GM21526 (cell line): ENCODE measurements at regions not wholly inside any gene's neighbourhood (a gene's known extent, or its start where the extent isn't known, plus 50 kb on each side); places are given as distances from the start of the nearest gene placed in this dataset.

Experiments
- ATAC-seq: cut with Tn5 transposase; IDR thresholded peaks from one replicate; pipeline ENCODE4 v1.9.1; 2021; ENCODE audit warnings: moderate library complexity; ENCODE audit not compliant: unreplicated experiment, low FRiP score

DNA sequence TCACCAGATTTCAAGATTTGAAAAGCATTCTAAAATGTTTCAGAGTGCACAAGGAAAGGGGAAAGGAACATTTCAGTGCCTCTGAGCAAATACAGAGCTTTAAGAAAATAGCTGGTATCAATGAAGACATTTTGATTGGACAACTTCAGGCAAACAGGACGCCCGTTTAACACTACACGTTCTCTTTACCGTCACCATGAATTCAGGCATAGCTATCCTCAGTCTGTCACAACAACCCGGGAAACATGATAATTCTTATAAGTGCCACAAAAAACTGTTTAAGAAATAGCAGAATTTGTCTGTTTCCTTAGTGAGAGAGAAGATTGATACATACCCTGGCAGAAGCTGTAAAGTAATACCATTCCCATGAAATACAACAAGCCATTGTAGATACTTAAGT is 392.4 kb upstream of the PDE4D start:
- ATAC-seq = no peak

DNA sequence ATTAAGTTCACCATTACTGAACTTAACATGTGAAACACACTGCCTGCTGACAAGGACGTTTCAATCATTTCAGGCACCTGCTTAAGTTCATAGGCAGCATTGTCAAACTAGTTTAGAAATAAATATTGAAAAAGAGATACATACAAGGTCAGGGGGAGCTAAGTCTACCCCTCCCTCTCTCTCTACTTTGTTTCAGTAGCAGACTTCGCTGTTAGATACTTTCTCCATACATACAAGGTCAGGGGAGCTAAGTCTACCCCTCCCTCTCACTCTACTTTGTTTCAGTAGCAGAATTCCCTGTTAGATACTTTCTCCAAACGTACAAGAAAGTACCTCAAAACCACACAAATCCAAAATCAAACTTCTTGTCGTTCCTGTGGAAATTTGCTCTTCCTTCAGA is 387.4 kb upstream of the PDE4D start:
- no peak for ATAC-seq

DNA sequence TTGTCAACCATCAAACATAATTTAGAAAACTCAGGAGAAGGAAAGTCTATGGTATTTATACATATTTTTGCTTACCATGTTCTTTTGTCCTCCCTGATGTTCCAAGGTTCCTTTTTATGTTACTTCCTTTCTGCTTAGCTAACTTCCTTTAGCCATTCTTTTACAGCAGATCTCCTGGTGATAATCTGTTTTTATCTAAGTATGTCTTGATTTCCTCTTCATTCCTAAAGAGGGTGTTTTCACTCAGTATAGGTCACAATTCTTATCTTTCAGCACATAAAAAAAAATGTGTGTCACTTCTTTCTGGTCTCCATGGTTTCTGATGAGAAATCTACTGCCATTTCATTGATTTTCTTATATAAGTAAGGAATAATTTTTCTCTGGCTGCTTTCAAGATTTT is 384.4 kb upstream of the PDE4D start:
- no peak for ATAC-seq

DNA sequence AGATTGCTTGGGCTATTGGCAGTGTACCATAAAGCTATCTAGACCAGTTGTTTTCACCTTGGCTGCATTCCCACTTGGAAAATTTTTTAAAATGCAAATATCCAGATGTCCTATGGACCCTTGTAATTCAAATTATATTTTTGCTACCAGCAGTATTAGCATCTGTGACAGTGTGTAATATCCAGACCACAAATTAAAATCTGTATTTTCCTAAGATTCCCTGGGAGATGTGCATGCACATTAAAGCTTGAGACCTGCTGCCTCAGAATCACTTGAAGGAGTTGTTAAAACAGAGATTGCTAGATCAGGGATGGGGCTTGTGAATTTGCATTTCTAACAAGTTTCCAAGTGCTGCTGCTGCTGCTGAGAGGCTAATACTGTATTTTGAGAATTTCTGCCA is 381.2 kb upstream of the PDE4D start:
- ATAC-seq = no peak

DNA sequence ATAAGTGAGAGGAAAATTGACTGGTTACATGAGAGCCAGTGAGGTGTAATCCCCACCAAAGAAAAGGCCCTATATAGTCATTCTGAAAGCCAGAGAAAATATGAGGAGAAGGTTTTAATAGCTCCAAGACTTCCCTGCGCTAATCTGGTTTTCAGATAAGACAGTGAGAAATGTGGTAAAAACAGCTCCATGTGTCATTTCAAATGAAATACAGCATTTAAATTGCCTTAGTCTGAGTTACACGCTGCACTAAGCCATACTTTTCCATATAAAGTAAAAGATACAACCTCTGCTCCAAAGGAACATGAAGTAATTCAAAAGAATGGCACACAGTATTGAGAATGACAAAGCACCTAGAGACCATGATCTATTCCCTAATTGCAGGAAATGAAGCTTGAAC is 378.0 kb upstream of the PDE4D start:
- no peak for ATAC-seq

DNA sequence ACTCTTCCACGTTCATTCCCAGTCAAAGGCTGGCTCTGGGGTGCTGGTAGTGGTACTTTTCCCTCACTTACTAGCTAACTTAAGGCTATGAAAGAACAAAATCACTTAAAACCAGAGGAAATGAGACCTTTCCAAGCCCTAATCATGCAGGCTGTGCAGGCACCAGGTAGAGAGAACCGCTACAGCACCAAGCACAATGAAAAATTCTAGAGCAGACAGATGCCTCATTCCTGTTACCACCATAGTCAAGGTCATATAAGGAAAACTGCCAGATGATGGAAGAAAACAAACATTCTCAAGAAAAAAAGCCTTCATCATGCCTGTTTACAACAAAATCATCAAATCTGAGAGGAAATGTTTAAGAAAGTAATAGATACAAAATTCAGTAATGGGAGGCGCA is 374.4 kb upstream of the PDE4D start:
- no peak for ATAC-seq

DNA sequence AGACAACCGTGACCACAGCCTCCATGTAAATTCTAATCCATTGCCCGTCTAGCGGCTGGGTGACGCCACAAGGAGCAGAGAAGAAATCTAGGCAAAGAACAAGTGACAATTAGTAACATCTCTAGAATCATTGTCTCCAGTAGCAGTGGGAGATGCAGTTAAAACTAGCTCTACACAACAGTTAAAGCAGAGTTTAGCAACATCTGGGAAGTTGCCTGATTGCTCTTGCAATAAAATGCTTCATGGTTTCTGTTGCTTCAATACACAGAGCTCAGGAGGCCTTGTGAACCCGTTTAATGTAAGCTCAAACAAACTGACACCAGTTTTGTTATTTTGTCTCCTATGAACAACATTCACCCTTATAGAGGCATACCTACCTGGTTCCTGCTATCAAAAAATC is 369.8 kb upstream of the PDE4D start:
- no peak for ATAC-seq

DNA sequence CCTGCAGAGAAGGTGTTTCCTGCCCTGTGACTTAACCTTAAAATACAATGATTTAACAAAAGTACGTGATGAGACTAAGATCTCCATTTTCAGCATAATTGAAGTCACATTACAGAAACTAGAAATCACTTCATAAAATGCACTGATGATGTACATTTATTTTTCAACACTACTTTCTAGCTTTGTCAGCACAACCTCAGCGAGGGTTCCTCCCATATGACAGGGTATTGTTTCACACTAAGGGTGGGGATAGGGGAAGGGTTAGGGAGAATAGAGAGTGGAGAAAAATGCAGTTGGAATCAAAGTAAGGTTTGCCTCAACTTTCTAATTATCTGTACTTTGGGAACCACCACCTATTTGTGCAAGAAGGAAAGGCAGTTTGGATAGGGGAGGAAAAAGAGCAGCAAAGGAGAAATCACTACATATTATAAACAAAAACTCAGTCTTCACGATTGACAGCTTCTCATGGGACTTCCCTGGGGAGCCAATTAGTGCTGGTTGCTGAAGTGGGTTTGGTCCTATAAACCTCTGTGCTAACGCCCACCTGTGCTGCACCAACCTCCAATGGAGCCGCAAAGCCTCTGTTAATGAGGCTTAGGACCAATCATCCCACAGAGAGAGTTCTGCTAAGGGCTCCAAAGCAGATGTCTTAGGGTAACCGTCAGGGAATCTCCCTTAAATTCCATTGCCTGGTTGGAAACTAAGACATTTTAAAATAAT is 369.2 kb upstream of the PDE4D start:
- ATAC-seq = no peak

DNA sequence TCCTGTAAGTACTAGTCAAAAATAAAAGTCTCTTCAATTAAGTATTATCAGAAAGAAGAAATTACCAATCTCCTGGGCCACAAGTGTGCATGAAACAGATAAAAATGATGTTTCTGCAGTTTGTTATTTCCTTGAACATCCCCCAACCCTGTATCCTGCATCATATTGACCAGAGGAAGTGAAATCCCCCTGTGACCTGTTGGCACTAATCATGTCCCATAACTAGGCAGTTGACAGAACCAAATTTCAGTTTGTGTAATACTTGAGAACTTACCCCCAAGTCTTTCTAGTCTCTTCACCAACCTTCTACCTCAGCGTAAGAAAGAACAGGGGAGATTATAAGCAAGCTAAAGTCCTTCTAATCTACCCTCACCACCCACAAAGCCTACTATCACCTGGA is 368.2 kb upstream of the PDE4D start:
- ATAC-seq = no peak

DNA sequence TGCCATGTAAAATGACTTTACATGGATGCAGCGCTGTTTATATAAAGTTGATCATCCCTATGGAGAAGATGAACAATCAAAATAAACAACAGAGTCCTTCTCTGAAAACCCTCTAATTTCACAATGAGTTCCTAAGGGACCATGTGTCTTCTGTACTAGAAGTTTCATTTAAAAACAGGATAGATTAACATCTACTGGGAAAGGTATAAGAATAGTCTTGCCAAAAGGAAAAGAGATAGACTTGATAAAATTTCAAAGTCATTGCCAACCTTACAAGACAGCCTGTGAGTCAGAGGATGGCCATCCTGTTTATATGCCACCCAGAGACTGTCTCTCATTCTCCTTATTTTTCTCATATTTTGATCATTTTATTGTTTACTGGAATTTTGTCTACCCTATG is 367.1 kb upstream of the PDE4D start:
- ATAC-seq = no peak

DNA sequence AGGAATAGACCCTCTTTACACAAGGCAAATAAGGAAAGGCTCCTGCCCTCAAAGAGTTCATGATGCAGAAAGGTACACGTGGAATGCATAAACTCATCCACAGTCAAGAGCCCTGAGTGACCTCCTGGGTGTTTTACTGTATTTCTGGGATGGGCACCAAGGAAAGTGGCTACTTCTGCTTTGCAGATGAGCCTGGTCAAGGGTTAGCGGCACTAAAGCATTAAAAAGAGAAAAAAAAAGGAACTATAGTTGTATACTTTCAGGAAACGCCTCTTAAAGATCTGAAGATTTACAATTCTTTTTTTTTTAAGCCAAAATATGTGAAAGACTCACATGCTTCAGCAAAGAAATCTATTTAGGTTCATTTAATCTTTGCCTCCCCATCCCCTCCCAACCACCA is 366.2 kb upstream of the PDE4D start:
- ATAC-seq = no peak

DNA sequence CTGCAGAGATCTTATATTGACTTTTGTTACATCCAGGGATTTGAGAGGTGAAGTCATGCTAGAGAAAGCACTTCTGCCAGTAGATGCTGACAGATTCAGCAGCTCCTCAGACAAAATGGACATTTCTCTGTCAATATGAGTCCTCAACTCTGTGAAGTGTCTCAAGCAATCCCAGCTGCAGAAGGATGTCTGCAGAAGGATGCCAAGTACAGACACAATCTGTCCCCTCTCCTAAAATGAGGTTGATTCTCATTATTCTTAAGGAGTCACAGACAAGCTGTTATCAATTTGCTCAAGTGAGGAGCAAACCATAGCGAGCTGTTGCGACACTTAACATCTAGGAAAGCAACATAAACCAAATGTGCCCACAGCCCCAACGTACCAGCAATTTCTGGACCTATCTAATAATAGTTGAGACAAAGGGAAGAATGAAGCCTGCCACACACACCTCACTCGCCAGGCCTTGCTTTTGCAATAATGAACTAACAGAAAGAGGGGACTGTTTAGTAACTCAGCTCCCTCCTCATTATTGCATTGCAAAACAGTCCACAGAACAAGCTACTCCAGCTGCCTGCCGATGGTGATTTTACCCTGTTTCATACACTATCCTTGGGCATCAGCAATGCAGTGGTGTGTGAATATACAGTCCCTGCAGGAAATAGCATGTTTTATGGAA is 364.2 kb upstream of the PDE4D start:
- no peak for ATAC-seq

DNA sequence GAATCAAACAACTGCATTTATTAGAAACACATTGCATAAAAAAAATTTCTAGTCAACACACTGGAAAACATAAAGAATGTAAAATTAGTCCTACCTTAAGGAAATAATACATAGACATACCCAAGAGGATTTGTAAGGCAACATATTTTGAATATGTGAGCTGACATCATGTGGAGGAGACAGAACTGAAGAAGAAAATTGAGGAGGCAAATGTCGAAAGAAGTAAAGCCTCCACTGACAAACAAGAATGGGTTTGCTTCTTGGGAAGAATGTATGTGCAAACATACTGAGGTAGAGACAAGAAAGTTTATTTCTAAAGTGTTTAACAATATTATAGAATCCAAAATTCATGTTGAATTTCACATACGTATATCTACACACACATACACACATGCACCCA is 363.0 kb upstream of the PDE4D start:
- ATAC-seq = no peak

DNA sequence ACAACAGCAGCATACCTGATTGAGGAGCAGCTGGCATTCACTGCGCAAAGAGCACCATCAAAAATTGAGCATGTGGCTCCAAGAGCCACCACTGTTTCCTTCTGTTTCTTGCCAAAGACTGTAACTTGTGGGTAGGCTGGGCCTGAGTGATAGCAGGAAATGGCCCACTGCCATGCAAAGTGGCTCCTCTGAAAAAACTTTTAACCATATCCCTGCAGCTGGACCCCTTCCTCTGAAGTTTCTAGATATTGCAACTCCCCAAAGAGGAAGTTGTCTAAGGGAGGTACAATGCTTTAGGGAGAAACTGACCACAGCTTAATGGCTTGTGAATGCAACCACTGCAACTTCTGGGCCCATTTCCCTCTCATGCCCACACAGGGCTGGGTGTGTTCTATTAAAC is 355.4 kb upstream of the PDE4D start:
- peak; percentile 97 for ATAC-seq

DNA sequence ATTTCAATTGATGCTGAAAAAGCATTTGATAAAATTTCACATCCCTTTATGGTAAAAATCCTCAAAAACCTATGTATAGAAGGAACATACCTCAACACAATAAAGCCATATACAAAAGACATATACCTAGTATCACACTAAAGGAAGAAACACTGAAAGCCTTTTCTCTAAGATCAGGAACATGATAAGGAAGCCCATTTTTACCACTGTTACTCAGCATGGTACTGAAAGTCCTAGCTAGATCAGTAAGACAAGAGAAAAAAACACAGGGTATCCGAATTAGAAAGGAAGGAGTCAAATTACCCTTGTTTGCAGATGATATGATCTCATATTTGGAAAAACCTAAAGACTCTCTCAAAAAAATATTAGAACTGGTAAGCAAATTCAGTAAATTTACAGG is 350.2 kb upstream of the PDE4D start:
- ATAC-seq = no peak

DNA sequence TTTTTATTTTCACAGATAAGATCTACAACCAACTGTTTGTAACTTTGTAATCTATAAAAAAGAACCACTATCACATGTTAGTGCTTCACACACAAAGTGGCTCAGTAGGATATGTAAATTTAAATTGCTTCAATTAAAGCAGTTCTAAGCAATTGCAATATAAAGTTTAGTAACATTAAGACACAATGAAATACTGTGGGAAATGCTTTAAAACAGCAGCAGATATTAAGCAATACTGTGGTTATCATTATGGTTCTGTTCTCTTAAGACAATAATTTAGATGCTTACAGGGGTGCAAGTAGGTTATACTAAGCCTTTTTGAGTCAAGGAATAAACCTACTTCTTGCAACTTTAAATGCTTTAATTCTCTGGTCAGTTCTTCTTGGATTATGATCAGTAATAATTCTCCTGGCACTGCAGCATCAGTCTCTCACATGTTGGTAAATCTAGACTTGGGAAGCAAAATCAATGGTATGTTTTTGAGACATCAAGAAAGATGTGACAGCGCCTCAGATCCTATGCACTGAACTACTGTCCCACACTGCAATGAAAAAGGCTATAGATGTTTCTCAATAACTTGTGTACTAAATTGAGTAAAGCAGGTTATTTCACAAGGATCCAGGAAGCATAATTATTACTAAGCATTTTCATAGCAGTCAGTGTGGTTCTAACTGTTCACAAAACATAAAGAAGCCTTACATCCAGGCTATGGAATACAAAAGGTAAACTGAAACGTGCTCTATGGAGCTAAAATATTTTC is 338.7 kb upstream of the PDE4D start:
- ATAC-seq = no peak

DNA sequence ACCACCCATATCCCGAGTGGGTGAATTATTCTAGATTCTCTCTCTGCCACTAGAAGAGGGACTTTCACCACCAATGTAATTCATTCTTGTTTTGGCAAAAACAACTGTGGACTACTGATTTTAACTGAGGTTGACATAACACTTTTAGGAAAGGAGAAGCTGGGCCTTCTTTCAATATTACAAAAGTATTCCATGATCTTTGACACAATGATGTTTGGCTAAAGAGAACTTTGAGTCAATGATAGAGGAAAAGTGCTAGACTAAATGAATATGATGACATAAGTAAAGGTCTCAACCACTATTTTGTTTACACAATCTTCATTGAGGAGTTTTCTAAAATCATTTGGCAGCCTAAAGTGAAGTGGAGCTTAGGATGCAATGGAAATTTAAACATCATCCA is 336.9 kb upstream of the PDE4D start:
- no peak for ATAC-seq

DNA sequence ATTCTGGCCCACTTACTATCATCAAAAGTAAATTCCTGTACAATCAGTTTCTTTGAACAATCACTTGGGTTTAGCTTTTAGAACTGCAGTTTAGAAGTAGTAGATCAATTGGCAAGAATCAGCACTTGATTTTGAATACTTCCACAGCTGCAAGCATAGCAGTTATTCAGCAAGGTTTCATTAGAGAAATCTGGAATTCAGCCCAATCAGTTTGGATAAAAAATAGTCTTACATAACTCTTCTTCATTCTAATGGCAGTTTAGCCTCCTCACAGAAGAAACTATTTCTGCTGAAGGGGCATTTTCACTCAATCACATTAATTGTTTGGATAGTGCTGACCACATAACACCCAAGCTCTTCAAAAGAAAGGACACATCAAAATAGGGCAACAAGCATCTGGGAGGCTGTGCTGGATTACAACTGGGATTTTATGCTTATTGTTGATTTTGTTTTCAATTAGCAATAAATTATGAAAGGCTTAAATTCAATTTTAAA is 336.2 kb upstream of the PDE4D start:
- ATAC-seq = no peak

DNA sequence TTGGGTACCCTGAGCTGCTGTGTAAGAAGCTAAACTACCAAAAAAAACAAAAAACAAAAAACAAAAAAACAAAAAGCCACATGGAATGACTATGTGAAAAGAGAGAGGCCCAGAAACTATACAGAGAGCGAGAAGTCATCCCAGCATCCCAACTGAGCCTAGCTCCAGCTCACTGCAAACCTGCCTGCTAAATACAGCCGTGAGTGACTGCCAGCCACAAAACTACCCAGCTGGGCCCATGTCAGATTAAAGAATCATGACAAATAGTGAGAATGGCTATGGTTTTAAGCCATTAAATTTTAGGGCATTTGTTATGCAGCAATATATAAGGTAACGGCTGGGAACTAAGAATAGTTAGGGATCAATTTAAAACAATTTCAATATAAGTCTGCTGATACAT is 335.1 kb upstream of the PDE4D start:
- no peak for ATAC-seq

DNA sequence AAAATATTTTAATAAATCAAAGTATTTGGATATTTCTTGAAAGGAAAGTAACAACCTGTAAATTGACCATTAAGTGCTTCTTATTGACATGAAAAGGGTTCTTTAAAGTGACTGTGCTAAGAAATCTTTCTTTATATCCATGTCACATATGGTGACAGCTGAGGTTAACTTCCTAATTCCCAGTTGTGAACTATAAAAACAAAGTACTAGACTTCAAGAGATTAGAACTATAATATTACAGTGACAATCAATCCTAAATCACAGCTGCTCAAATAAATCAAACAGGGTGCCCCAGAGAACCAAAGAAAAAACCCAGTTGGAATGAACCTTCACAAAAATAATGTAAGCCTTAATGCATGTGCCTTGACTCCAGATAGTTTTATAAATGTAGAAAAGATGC is 332.6 kb upstream of the PDE4D start:
- no peak for ATAC-seq

DNA sequence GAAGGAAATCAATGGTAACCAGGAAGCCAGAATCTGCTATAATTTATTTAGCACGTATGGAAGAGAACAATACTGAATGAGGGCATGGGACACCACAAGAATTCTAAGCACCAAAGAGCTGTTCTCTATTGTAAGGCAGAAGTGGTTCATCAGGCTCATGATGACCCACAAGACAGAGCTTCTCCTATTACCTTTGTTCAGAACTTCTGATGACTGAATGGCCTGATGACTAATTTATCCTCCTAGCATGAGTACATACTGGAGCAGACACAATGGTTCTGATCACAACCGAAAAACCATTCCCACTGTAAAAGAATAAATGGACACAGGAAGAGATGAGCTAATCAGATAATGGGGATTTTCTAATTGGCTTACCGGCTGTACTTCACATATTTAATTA is 329.8 kb upstream of the PDE4D start:
- ATAC-seq = no peak

DNA sequence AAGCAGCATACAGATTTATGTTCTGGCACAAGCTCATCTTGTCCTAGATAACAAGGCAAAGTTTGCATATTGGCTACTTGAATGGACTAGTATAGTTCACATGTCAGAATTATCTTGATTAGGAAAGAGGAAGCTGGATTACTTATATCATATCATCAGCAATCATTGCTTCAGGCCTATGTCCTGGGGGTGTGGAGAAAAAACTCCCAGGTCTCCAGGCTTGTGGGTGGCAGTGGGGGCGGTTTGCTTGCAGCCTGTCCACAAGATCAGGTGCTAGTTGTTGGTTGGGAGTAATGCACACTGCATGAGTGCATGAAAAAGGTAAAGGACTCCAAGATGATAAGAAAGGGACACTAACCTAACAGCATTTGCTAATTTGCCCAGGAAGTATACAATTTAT is 326.4 kb upstream of the PDE4D start:
- no peak for ATAC-seq
